CD4-positive, alpha-beta T cell (primary cell): ENCODE measurements at regions not wholly inside any gene's neighbourhood (a gene's known extent, or its start where the extent isn't known, plus 50 kb on each side); places are given as distances from the start of the nearest gene placed in this dataset.

Experiments used
- ATAC-seq: fragments of 200-7000 bp; cut with Tn5 transposase; one replicate; pipeline ENCODE4 v1.10.0; 2022; ENCODE audit warnings: mild to moderate bottlenecking; ENCODE audit not compliant: poor library complexity
- CTCF ChIA-PET: fragments of 350-600 bp; sonication (Branson Sonifier 250); formaldehyde crosslinking; loops from one replicate; lab custom pipeline; 2021; ENCODE audit warnings: antibody characterized with exemption, inconsistent platforms; lab: Charles Lee
- POLR2A ChIA-PET: fragments of 350-600 bp; sonication (Branson Sonifier 250); formaldehyde crosslinking; loops from one replicate; lab custom pipeline; 2021; ENCODE audit warnings: antibody characterized with exemption, inconsistent platforms; lab: Charles Lee
- DNase-seq, 14 experiments: peaks; one replicate each; pipeline ENCODE4 v3.0.0-alpha.2; 2013 to 2020; ENCODE audit warnings: mixed read lengths in 2 of 14
- H3K27ac ChIP-seq, 2 donors: one replicate each; pipeline versions ENCODE4 v1.5.1 to v1.7.0; 2013; ENCODE audit warnings: low read length in 2 of 2, low read depth in 1 of 2, mild to moderate bottlenecking in 1 of 2
- H3K27me3 ChIP-seq, 2 experiments: 1 replicate in 1 of 2; 2 replicates in 1 of 2; pipeline versions ENCODE4 v1.6.1 to v1.7.0; 2013; ENCODE audit warnings: low read length in 2 of 2, control low read depth in 1 of 2, mild to moderate bottlenecking in 1 of 2, moderate library complexity in 1 of 2; ENCODE audit not compliant: insufficient read depth in 2 of 2, control insufficient read depth in 1 of 2
- H3K36me3 ChIP-seq: one replicate; pipeline ENCODE4 v1.6.1; 2013; ENCODE audit warnings: low read length, control low read depth; ENCODE audit not compliant: insufficient read depth
- H3K4me1 ChIP-seq: one replicate; pipeline ENCODE4 v1.6.1; 2013; ENCODE audit warnings: low read length, control low read depth; ENCODE audit not compliant: insufficient read depth
- H3K4me3 ChIP-seq: one replicate; pipeline ENCODE4 v1.5.1; 2013; ENCODE audit warnings: mild to moderate bottlenecking, low read length, moderate library complexity
- H3K9me3 ChIP-seq, 2 experiments: 1 replicate in 1 of 2; 2 replicates in 1 of 2; pipeline versions ENCODE4 v1.6.1 to v1.7.0; 2013; ENCODE audit warnings: low read length in 2 of 2, mild to moderate bottlenecking in 2 of 2, control low read depth in 1 of 2, moderate library complexity in 1 of 2; ENCODE audit not compliant: control insufficient read depth in 1 of 2, insufficient read depth in 1 of 2
- H3K27ac Mint-ChIP-seq: one replicate; pipeline ENCODE4 v1.8.0; 2020; ENCODE audit warnings: mixed read lengths
- H3K27me3 Mint-ChIP-seq: one replicate; pipeline ENCODE4 v1.8.0; 2021; ENCODE audit warnings: mixed read lengths
- H3K36me3 Mint-ChIP-seq: one replicate; pipeline ENCODE4 v1.8.0; 2021; ENCODE audit warnings: low read depth, mixed read lengths
- H3K4me1 Mint-ChIP-seq: one replicate; pipeline ENCODE4 v1.8.0; 2021; ENCODE audit warnings: low read depth, mixed read lengths
- H3K4me3 Mint-ChIP-seq: one replicate; pipeline ENCODE4 v1.8.0; 2020; ENCODE audit warnings: mild to moderate bottlenecking, mixed read lengths
- H3K9me3 Mint-ChIP-seq: one replicate; pipeline ENCODE4 v1.8.0; 2020; ENCODE audit warnings: mixed read lengths
- intact Hi-C, 2 experiments: fragments of 100-400 bp; cut with DNase I in 1 of 2; cut with micrococcal nuclease in 1 of 2; formaldehyde crosslinking; loops; one replicate each; pipeline versions ENCODE4 v1.15.1 to v1.9.0; 2023 to 2025; cut with DNase I, micrococcal nuclease
- TF ChIP-seq, protein P1 (sequence below): fragments of 200-600 bp; IDR thresholded peaks from one replicate; pipeline ENCODE4 v1.8.0; 2022; ENCODE audit warnings: antibody characterized with exemption, mild to moderate bottlenecking

DNA sequence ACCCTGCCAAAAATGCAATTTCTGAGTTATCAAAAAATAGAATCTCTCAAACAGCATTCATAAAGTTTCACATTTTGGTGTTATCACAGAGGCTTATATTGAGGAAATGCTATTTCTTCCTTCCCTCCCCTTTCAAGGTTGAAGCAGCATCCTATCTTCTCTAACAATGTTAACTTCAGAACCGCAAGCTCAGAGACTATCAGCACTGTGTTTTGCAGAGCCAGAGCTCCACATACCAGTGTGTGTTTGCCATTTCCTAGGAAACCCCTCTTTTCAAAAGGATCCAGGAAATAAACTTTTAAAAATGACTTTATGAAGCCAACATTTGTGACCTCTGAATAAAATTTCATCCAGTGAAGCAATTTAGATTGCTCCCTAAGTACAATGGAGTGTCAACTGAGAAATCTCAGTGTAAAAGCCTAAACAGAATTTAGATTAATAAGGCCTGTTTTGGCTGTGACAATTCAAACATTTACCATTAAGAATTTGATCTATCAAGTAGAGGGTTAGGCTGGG lies 332.6 kb downstream of the NOVA1 start:
- CTCF ChIA-PET: no interaction called here
- no peak for ATAC-seq
- no peaks in the 10 kb centered on the region for H3K27me3 ChIP-seq
- Mint-ChIP-seq H3K4me3 (no peak overlapping the region), H3K4me1 (no peaks in the 10 kb centered on the region), H3K36me3 (no peaks in the 10 kb centered on the region), H3K27ac (no peak overlapping the region), H3K9me3 (peaks cover 5% of the 10 kb centered on the region), H3K27me3 (no peaks in the 10 kb centered on the region)
- intact Hi-C loops: no loop called here
- TF ChIP-seq, protein P1, sequence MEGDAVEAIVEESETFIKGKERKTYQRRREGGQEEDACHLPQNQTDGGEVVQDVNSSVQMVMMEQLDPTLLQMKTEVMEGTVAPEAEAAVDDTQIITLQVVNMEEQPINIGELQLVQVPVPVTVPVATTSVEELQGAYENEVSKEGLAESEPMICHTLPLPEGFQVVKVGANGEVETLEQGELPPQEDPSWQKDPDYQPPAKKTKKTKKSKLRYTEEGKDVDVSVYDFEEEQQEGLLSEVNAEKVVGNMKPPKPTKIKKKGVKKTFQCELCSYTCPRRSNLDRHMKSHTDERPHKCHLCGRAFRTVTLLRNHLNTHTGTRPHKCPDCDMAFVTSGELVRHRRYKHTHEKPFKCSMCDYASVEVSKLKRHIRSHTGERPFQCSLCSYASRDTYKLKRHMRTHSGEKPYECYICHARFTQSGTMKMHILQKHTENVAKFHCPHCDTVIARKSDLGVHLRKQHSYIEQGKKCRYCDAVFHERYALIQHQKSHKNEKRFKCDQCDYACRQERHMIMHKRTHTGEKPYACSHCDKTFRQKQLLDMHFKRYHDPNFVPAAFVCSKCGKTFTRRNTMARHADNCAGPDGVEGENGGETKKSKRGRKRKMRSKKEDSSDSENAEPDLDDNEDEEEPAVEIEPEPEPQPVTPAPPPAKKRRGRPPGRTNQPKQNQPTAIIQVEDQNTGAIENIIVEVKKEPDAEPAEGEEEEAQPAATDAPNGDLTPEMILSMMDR: no peak
- DNase-seq: no peak
- POLR2A ChIA-PET: no interaction called here
- H3K9me3 ChIP-seq: peaks cover 5 to 12% of the 10 kb centered on the region in 2 experiments
- no peaks in the 10 kb centered on the region for H3K4me1 ChIP-seq
- no peak overlapping the region for H3K4me3 ChIP-seq
- no peak overlapping the region for H3K27ac ChIP-seq
- H3K36me3 ChIP-seq: no peaks in the 10 kb centered on the region

DNA sequence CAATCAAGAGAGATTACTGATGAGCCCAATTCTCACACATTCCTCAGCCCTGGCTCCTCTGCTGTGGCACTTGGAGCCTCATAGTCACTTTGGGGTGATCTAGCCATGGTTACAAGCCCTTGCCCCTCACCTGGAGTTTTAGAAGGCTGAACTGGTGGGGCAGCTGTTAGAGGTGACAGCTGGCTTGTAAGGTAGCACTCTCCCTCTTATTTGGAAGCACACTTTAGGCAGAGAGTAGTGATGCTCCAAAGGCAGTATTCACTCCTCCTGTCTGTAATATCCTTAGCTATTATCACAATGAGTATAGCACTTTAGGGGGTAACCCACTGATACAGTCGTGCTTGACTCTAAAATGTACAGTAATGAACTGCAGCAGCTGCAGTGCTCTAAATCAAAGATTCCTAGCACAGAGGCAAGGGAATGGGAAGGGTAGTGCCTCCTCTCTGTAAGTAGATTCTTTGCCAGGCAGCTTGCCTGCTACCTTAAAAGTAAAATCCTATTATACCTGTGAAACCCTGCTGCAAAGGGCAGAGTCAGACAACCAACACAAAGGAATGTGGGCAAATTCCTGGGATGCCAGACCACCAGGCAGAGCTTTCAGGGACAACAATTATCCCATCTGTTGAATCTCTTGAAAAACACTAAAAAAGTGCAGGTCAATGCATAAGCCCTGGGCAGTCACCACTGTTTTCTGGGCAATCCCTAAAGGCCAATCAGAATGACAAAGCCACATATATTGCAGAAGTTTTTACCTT lies 336.3 kb downstream of the NOVA1 start:
- CTCF ChIA-PET: no interaction called here
- intact Hi-C loops: no loop called here
- Mint-ChIP-seq H3K9me3 (peaks cover 2% of the 10 kb centered on the region), H3K4me3 (no peak overlapping the region), H3K4me1 (no peaks in the 10 kb centered on the region), H3K27me3 (no peaks in the 10 kb centered on the region), H3K27ac (no peak overlapping the region), H3K36me3 (no peaks in the 10 kb centered on the region)
- POLR2A ChIA-PET: no interaction called here
- Histone ChIP-seq H3K9me3 (peaks cover 0 to 7% of the 10 kb centered on the region in 2 experiments), H3K27me3 (no peaks in the 10 kb centered on the region), H3K27ac (no peak overlapping the region), H3K4me3 (no peak overlapping the region), H3K4me1 (no peaks in the 10 kb centered on the region), H3K36me3 (no peaks in the 10 kb centered on the region)
- no peak for ATAC-seq
- no peak for DNase-seq
- TF ChIP-seq, protein P1: no peak

DNA sequence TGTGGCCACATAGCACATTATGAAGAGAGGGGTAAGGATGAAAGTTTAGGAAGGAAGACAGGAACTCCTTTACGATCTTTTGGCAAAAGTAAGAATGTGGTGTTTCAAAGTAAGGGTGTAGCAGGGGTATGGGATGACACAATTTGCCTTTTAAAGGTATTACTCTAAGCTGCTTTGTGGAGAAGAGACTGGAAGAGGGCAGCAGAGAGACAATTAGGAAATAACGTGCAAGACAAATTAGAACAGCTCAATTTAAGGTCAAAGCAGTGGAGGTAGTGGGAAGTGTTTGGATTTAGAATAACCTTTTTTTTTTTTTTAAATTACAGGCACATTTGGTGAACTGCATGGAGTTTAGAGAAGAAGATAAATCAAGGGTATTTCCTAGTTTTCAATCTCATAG lies 342.6 kb downstream of the NOVA1 start:
- Histone ChIP-seq H3K9me3 (no peaks in the 10 kb centered on the region), H3K27me3 (no peaks in the 10 kb centered on the region), H3K27ac (no peak overlapping the region), H3K4me1 (no peaks in the 10 kb centered on the region), H3K4me3 (no peak overlapping the region), H3K36me3 (no peaks in the 10 kb centered on the region)
- peaks cover 6% of the 10 kb centered on the region for H3K9me3 Mint-ChIP-seq
- H3K4me3 Mint-ChIP-seq: no peak overlapping the region
- no peaks in the 10 kb centered on the region for H3K36me3 Mint-ChIP-seq
- ATAC-seq (no peak), DNase-seq (no peak)
- no peak overlapping the region for H3K27ac Mint-ChIP-seq
- intact Hi-C loops: no loop called here
- H3K4me1 Mint-ChIP-seq: no peaks in the 10 kb centered on the region
- TF ChIP-seq, protein P1: no peak
- no peaks in the 10 kb centered on the region for H3K27me3 Mint-ChIP-seq
- ChIA-PET CTCF (no interaction called here), POLR2A (no interaction called here)
